K562 (cell line): ENCODE measurements at regions not wholly inside any gene's neighbourhood (a gene's known extent, or its start where the extent isn't known, plus 50 kb on each side); places are given as distances from the start of the nearest gene placed in this dataset.

Experiments used
- ATAC-seq: fragments of 200-7000 bp; cut with Tn5 transposase; 3 replicates; pipeline ENCODE4 v1.9.1; 2020; ENCODE audit warnings: moderate library complexity
- BruUV-seq: library from RNA; stranded (reverse); fragments of 400-500 nt; replicated peaks from 2 replicates; lab custom pipeline; 2021; lab: Mats Ljungman, UMichigan
- CTCF ChIA-PET: fragments of 300-600 bp; formaldehyde crosslinking; extraction: SDS; loops from one replicate; lab custom pipeline; 2021; ENCODE audit warnings: low intra/inter-chr PET ratio; lab: Yijun Ruan, JAX
- POLR2A ChIA-PET: fragments of 300-600, 350-650 bp; sonication (Branson Sonifier 250); formaldehyde crosslinking; extraction: SDS; loops from one replicate; lab custom pipeline; 2021; ENCODE audit warnings: antibody characterized with exemption, inconsistent platforms; lab: Yijun Ruan, JAX
- DNase-seq, 4 experiments: peaks; one replicate each; pipeline versions ENCODE4 v3.0.0 to v3.0.0-alpha.2; 2011 to 2018; ENCODE audit warnings: low spot score in 3 of 4, mixed read lengths in 3 of 4; ENCODE audit errors: extremely low read depth in 1 of 4
- FAIRE-seq: peaks from 2 replicates; lab custom pipeline; 2011; peaks lifted over from hg19 to GRCh38; lab: Jason Lieb, UNC
- H2AFZ ChIP-seq: 2 replicates; pipeline ENCODE4 v1.6.0; 2011; ENCODE audit warnings: low read depth, low read length, control low read depth, inconsistent platforms
- H3K27ac ChIP-seq: fragments of 200-600 bp; 3 replicates; pipeline ENCODE4 v1.8.0; 2011; ENCODE audit warnings: low read depth, mild to moderate bottlenecking, control low read depth, inconsistent platforms, low read length, moderate library complexity, mixed read lengths; ENCODE audit errors: extremely low read depth
- H3K27me3 ChIP-seq, 2 experiments: fragments of 300-600 bp in 1 of 2; 2 replicates in 1 of 2; 3 replicates in 1 of 2; pipeline versions ENCODE4 v1.6.0 to v1.8.0; 2011; ENCODE audit warnings: inconsistent platforms in 2 of 2, low read length in 2 of 2, mild to moderate bottlenecking in 1 of 2, mixed read lengths in 1 of 2, moderate library complexity in 1 of 2; ENCODE audit not compliant: control insufficient read depth in 2 of 2, insufficient read depth in 2 of 2
- H3K36me3 ChIP-seq: fragments of 300-600 bp; 3 replicates; pipeline ENCODE4 v1.8.0; 2011; ENCODE audit warnings: mild to moderate bottlenecking, low read length, inconsistent platforms; ENCODE audit not compliant: control insufficient read depth, insufficient read depth
- H3K4me1 ChIP-seq, 2 experiments: fragments of 200-600 bp in 1 of 2; replicated peaks in 1 of 2; 2 replicates in 1 of 2; 3 replicates in 1 of 2; pipeline versions ENCODE4 v1.5.1 to v1.8.0; 2011; ENCODE audit warnings: inconsistent platforms in 2 of 2, low read length in 2 of 2, mild to moderate bottlenecking in 1 of 2, mixed read lengths in 1 of 2, moderate library complexity in 1 of 2; ENCODE audit not compliant: control insufficient read depth in 2 of 2, insufficient read depth in 2 of 2
- H3K4me2 ChIP-seq: 2 replicates; pipeline ENCODE4 v1.6.1; 2011; ENCODE audit warnings: low read length, control low read depth, inconsistent platforms, mixed read lengths; ENCODE audit not compliant: insufficient read depth
- H3K4me3 ChIP-seq: fragments of 200-600 bp; sonication (generic), shearing (Covaris generic); 2 replicates; pipeline ENCODE4 v1.5.1; 2016; ENCODE audit warnings: control low read depth, inconsistent platforms
- H3K79me2 ChIP-seq: fragments of 200-600 bp; 3 replicates; pipeline ENCODE4 v1.8.0; 2011; ENCODE audit warnings: low read length, inconsistent platforms; ENCODE audit not compliant: control insufficient read depth, insufficient read depth
- H3K9ac ChIP-seq, 2 experiments: 2 replicates each; pipeline versions ENCODE4 v1.6.0 to v1.6.1; 2011; ENCODE audit warnings: low read depth in 2 of 2, low read length in 2 of 2, control low read depth in 1 of 2, inconsistent platforms in 1 of 2, mild to moderate bottlenecking in 1 of 2, mixed read lengths in 1 of 2; ENCODE audit not compliant: insufficient read depth in 1 of 2
- H3K9me1 ChIP-seq: one replicate; pipeline ENCODE4 v1.6.0; 2011; ENCODE audit warnings: inconsistent platforms, mild to moderate bottlenecking, low read length, moderate library complexity; ENCODE audit not compliant: control insufficient read depth, insufficient read depth
- H3K9me3 ChIP-seq: replicated peaks from 2 replicates; pipeline ENCODE4 v1.5.1; 2011; ENCODE audit warnings: low read depth, low read length, inconsistent platforms; ENCODE audit not compliant: control insufficient read depth, insufficient read depth
- H4K20me1 ChIP-seq: replicated peaks from 2 replicates; pipeline ENCODE4 v1.6.1; 2011; ENCODE audit warnings: low read length, inconsistent platforms, mixed read lengths; ENCODE audit not compliant: control insufficient read depth, insufficient read depth
- CHD4 ChIP-seq: fragments of 200-600 bp; sonication (generic); IDR thresholded peaks from 3 replicates; pipeline ENCODE4 v1.6.1; 2012; ENCODE audit warnings: low read depth, mild to moderate bottlenecking, mixed read lengths, low read length, inconsistent platforms; ENCODE audit not compliant: insufficient read depth, insufficient replicate concordance, poor library complexity, severe bottlenecking
- KDM2B ChIP-seq: fragments of 250-450 bp; sonication (Bioruptor Pico); IDR thresholded peaks from 2 replicates; pipeline ENCODE4 v1.8.0; 2021; ENCODE audit warnings: mild to moderate bottlenecking, moderate library complexity
- KLF1 ChIP-seq: fragments of 450-650 bp; IDR thresholded peaks from 2 replicates; pipeline ENCODE4 v1.6.1; 2016; ENCODE audit warnings: missing genetic modification characterization, missing compliant biosample characterization
- MCM5 ChIP-seq: fragments of 450-650 bp; IDR thresholded peaks from 2 replicates; pipeline ENCODE4 v1.6.1; 2016; ENCODE audit warnings: low read depth
- NCOA2 ChIP-seq, 2 experiments: fragments of 450-650 bp; IDR thresholded peaks; 2 replicates each; pipeline ENCODE4 v1.6.1; 2018; ENCODE audit warnings: mild to moderate bottlenecking in 2 of 2, moderate library complexity in 1 of 2; ENCODE audit not compliant: partially characterized antibody in 2 of 2
- POLR3A ChIP-seq: IDR thresholded peaks from 2 replicates; pipeline ENCODE4 v1.6.1; 2011; ENCODE audit warnings: borderline replicate concordance, mild to moderate bottlenecking, moderate library complexity; ENCODE audit not compliant: insufficient read length, insufficient read depth; ENCODE audit errors: extremely low read depth
- RAD21 ChIP-seq, 2 experiments: fragments of 250-450 bp in 1 of 2; fragments of 450-650 bp in 1 of 2; sonication (Bioruptor Pico) in 1 of 2; formaldehyde crosslinking in 1 of 2; IDR thresholded peaks in 1 of 2; conservative IDR thresholded peaks in 1 of 2; 2 replicates each; pipeline versions ENCODE4 v1.4.0 to v1.8.0; 2020 to 2022; ENCODE audit warnings: mild to moderate bottlenecking in 2 of 2, moderate library complexity in 1 of 2
- SOX6 ChIP-seq: fragments of 450-650 bp; IDR thresholded peaks from 2 replicates; pipeline ENCODE4 v1.6.1; 2014; ENCODE audit warnings: mild to moderate bottlenecking
- SREBF2 ChIP-seq: sonication (generic); formaldehyde crosslinking; IDR thresholded peaks from 2 replicates; pipeline ENCODE4 v1.4.0; 2020; ENCODE audit warnings: mild to moderate bottlenecking, missing genetic modification reagents
- ZNF12 ChIP-seq: sonication (generic); formaldehyde crosslinking; IDR thresholded peaks from 2 replicates; pipeline ENCODE4 v1.4.0; 2020; ENCODE audit warnings: mild to moderate bottlenecking, missing genetic modification reagents
- ZNF3 ChIP-seq: fragments of 250-450 bp; sonication (Bioruptor Pico); IDR thresholded peaks from 2 replicates; pipeline ENCODE4 v1.5.0; 2021; ENCODE audit warnings: mild to moderate bottlenecking, moderate library complexity
- WGBS: fragments of 100-300 bp; shearing (Covaris generic); methylation state at CpG from one replicate; pipeline ENCODE4 v1.1.6; 2016; ENCODE audit warnings: low coverage, mixed read lengths; ENCODE audit not compliant: insufficient coverage; ENCODE audit errors: missing lambda C conversion rate; 5-methylcytosine and 5-hydroxymethylcytosine counted together
- in situ Hi-C: fragments of 300-500 bp; cut with MboI; formaldehyde crosslinking; loops from 4 replicates; pipeline ENCODE4 v1.15.0; 2018; ENCODE audit warnings: inconsistent platforms, mixed read lengths
- intact Hi-C: fragments of 100-400 bp; cut with micrococcal nuclease; formaldehyde crosslinking; loops from 2 replicates; pipeline ENCODE4 v1.14.2; 2022
- TF ChIP-seq, protein P1 (sequence below): fragments of 250-450 bp; sonication (Bioruptor Pico); IDR thresholded peaks from 2 replicates; pipeline ENCODE4 v1.4.0; 2020; ENCODE audit warnings: mild to moderate bottlenecking, moderate library complexity, borderline replicate concordance
- TF ChIP-seq, protein P2 (sequence below): fragments of 250-450 bp; sonication (Bioruptor Pico); IDR thresholded peaks from 2 replicates; pipeline ENCODE4 v1.9.0; 2021; ENCODE audit warnings: mild to moderate bottlenecking, inconsistent platforms

DNA sequence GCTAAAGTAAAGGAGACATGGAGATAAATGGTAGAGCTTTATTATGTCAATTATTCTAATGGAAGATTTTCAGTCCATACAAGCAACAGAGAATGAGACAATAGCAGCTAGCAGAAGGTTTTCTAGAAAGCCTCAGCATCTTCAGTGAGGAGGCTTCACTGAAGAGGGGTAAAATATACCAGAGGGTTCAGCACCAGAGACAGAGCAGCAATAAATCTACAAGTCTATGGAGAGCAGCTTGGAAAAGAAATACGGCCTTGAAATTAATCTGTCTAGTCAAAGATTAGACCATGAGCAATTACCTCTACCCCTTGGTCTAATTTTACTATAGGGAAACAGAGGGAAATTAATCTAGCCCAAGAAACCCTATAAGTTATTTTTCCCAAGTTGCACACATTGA lies 185.7 kb upstream of the CRIM1 start (continued):
- no peak for TF ChIP-seq ZNF3
- TF ChIP-seq MCM5 = no peak
- no peak for TF ChIP-seq SOX6
- no peak for TF ChIP-seq RAD21 (CRISPR knock-in tag; conservative IDR thresholded peaks at IDR 0.05 in 1 of 2, IDR thresholded peaks at IDR 0.05 in 1 of 2)
- no peak for TF ChIP-seq POLR3A

DNA sequence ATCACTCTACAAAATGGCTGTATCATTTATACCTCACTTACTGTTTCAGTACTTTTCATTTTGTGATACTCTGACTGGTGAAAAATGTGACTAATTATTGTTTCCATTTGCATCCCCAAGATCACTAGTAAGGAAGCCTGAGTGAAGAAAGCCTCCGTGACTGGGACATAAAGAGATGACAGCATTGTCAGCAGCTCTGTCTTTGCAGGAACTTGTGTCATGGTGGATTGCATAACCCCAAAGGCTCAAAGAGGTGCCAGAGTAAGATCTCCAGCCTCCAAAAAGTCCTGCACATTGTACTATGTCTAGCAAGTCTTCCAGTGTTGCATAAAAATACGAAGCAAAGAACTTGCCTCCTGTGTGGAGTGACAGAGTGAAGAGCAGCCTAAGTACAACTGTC lies 187.5 kb upstream of the CRIM1 start:
- no peaks in the 10 kb centered on the region for H3K27me3 ChIP-seq
- CTCF ChIA-PET = no interaction called here
- no peaks in the 10 kb centered on the region for H3K36me3 ChIP-seq
- DNase-seq = no peak
- in situ Hi-C loops = no loop called here
- no peaks in the 10 kb centered on the region for H3K79me2 ChIP-seq
- no peaks in the 10 kb centered on the region for H3K9me1 ChIP-seq
- H2AFZ ChIP-seq = no peak overlapping the region
- no peak overlapping the region for H3K4me2 ChIP-seq
- WGBS = 0% methylated on average over 2 of the region's 2 CpGs
- no peak overlapping the region for H3K27ac ChIP-seq
- H4K20me1 ChIP-seq = no peaks in the 10 kb centered on the region
- H3K4me3 ChIP-seq = no peak overlapping the region
- POLR2A ChIA-PET = no interaction called here
- intact Hi-C loops = no loop called here
- no peaks in the 10 kb centered on the region for H3K4me1 ChIP-seq
- no peak for FAIRE-seq
- peaks cover 2% of the 10 kb centered on the region; the same call in 1 of the 2 replicates for H3K9me3 ChIP-seq
- TF ChIP-seq KDM2B (CRISPR knock-in tag) = no peak
- TF ChIP-seq, protein P1, sequence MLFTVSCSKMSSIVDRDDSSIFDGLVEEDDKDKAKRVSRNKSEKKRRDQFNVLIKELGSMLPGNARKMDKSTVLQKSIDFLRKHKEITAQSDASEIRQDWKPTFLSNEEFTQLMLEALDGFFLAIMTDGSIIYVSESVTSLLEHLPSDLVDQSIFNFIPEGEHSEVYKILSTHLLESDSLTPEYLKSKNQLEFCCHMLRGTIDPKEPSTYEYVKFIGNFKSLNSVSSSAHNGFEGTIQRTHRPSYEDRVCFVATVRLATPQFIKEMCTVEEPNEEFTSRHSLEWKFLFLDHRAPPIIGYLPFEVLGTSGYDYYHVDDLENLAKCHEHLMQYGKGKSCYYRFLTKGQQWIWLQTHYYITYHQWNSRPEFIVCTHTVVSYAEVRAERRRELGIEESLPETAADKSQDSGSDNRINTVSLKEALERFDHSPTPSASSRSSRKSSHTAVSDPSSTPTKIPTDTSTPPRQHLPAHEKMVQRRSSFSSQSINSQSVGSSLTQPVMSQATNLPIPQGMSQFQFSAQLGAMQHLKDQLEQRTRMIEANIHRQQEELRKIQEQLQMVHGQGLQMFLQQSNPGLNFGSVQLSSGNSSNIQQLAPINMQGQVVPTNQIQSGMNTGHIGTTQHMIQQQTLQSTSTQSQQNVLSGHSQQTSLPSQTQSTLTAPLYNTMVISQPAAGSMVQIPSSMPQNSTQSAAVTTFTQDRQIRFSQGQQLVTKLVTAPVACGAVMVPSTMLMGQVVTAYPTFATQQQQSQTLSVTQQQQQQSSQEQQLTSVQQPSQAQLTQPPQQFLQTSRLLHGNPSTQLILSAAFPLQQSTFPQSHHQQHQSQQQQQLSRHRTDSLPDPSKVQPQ (CRISPR knock-in tag) = no peak
- TF ChIP-seq, protein P2, sequence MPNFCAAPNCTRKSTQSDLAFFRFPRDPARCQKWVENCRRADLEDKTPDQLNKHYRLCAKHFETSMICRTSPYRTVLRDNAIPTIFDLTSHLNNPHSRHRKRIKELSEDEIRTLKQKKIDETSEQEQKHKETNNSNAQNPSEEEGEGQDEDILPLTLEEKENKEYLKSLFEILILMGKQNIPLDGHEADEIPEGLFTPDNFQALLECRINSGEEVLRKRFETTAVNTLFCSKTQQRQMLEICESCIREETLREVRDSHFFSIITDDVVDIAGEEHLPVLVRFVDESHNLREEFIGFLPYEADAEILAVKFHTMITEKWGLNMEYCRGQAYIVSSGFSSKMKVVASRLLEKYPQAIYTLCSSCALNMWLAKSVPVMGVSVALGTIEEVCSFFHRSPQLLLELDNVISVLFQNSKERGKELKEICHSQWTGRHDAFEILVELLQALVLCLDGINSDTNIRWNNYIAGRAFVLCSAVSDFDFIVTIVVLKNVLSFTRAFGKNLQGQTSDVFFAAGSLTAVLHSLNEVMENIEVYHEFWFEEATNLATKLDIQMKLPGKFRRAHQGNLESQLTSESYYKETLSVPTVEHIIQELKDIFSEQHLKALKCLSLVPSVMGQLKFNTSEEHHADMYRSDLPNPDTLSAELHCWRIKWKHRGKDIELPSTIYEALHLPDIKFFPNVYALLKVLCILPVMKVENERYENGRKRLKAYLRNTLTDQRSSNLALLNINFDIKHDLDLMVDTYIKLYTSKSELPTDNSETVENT (CRISPR knock-in tag) = no peak
- no peak for TF ChIP-seq ZNF12 (CRISPR knock-in tag)
- no peak for TF ChIP-seq KLF1
- TF ChIP-seq SREBF2 (CRISPR knock-in tag) = no peak
- TF ChIP-seq CHD4 = no peak
- no peak for TF ChIP-seq NCOA2 (IDR thresholded peaks at IDR 0.05; ENCODE audit: partially characterized antibody in 2 of 2)
- no peak overlapping the region for H3K9ac ChIP-seq
- ATAC-seq = no peak
- no TSS peak for BruUV-seq
